CD4-positive, alpha-beta T cell treated with Interleukin-17A for 4 hours (primary cell): ENCODE measurements at regions not wholly inside any gene's neighbourhood (a gene's known extent, or its start where the extent isn't known, plus 50 kb on each side); places are given as distances from the start of the nearest gene placed in this dataset.

Experiments
- DNase-seq: peaks from one replicate; pipeline ENCODE4 v3.0.0-alpha.2; 2020; ENCODE audit warnings: mixed read lengths

GRCh38 chr11:15490535-15490934, 375.8 kb downstream of the INSC start:
- DNase-seq: no peak

DNA sequence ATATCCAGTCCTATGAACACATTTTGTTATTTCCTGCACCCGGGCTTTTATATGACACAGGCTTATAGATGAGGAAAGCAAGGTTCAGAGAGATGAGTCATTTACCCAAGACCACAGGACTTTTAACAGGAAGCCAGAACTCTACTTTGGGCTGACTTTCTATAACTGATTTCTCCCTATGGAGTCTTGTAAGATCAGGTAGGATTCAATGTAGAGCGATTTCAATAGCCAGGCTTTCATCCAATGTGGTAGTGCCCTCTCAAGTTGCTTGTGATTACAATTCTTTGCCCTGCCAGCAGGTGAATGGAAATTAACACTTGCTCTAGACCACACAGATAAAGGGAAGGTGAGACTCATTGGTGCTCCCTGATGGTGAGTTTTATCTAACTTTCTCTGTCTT, 378.3 kb downstream of the INSC start:
- no peak for DNase-seq

GRCh38 chr11:15493921-15494620, 379.3 kb downstream of the INSC start:
- DNase-seq: no peak

- no peak for DNase-seq
Observed at GRCh38 chr11:15494740-15495139, 380.0 kb downstream of the INSC start.

DNA sequence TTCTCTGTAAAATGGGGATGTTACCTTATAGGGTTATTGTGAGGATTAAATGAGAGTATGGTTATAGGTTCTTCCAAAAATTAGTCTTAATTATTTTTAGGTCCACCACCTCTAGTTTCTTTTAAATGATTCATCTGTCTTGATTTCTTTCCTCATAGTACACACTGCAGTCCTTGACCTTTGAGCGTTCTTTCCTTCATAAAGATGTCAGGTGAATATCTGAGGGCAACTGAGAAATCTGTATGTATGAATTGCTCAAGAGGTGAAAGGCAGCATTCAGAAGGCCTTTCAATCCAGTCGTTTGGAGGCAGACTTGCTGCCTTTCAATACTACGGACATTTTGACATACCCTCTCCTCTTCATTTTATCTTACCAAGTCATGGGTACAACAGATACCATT, 380.7 kb downstream of the INSC start:
- no peak for DNase-seq

DNA sequence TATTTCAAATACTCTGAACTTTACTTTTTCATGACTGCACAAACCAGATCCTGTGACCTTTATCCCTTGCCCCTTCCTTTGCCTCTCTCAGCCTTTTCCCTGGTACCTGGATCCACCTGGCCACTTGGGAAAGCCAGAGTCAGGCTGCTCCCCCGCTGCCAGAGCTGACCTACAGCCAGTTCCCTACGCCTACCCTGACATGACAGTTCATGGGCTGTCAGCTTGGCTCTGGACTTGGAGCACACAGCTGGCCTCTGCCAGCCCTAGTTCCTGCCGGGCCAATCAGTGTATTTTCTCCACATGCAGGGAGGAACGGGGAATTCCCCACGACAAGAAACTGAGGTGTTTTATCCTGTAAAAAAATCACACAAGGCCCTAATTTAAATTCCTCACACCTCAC, 382.6 kb downstream of the INSC start:
- no peak for DNase-seq

GRCh38 chr11:15499674-15500073, 385.0 kb downstream of the INSC start:
- no peak for DNase-seq

DNA sequence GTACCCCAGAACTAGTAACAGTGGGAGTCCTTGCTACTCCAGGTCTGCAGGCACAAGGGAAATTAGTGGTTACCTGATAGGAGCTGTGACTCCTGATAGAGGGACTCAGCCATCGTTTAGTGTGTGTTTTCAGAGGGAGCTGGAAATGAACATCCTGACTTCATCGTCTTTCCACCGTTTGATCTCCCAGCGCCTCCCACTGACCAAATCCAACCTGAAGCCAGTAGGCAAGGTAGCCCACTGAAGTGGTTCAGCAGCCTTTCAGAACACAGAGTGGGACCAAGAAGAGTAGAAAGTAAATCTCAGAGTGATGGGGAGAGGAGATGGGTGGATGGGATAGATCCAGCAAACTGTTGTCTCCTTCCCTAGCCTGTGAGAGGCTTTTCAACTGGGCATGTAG, 385.9 kb downstream of the INSC start:
- no peak for DNase-seq

DNA sequence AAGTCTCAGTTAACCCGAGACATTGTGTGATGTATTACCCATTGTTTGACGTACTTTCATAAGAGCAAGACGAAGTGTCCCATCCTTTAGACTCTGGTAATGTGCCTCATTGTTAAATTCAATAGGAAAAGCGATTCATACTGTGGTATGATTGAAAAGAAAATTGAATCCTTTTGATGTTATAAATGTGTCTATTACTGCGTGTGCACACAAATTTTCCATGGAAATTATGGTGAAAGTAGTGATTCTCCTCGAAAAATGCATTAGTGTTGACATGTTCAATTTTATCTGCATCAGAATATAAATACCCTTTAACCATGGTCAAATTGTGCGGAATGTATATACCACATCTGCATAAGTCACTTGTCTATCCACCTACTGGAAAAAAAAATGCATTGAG, 386.8 kb downstream of the INSC start:
- no peak for DNase-seq

GRCh38 chr11:15505155-15505554, 390.4 kb downstream of the INSC start:
- no peak for DNase-seq

DNA sequence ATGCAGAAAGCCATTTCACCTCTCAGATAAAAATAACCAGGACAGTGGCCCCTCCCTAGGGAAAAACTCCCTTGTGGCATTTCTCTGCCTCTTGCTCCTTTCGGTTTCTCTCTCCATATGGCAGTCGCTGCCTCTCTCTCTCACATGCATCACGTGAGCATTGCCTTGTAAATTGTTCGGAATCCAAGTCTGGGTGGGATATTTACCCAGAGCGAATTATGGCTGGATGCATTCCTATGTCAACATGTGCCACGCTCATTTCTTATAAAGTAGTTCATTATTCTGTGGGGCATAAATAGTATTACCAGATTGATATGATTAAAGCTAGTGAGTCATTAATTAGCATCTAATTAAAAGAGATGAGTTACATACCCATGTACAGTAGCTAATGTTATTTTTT, 392.9 kb downstream of the INSC start:
- no peak for DNase-seq

- DNase-seq: no peak
Observed at GRCh38 chr11:15509082-15509481, 394.4 kb downstream of the INSC start.

DNA sequence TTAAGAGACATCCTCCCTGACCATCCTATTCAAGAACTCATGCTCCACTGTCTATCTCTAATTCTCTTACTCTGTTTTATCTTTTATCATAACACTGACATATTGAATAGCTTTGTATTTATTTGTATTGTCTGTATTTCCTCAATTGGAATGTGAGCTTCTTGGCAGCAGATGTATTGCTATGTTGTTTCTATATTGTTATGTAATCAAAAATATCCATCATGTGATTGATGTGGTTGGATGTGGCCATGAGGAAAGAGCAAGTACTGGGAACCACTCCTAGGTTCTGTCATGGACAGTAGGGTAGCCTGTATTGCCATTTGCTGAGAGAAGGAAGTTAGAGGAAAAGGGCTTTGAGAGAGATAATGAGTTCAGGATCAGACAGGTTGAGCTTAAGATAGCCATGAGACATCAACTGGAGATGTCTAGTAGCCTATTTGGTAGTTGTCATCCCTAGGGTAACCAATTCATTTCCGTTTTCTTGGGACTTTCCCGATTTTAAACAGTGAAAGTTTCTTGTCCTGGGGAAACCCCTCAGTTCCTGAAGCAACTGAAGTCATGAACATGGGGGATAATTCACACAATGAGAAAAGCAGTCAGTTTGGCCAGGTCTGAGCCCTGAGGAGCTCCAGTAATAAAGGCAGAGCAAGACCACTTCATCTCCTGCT, 404.5 kb downstream of the INSC start:
- DNase-seq: no peak

- no peak for DNase-seq
Observed at GRCh38 chr11:15519911-15520310, 405.2 kb downstream of the INSC start.

DNA sequence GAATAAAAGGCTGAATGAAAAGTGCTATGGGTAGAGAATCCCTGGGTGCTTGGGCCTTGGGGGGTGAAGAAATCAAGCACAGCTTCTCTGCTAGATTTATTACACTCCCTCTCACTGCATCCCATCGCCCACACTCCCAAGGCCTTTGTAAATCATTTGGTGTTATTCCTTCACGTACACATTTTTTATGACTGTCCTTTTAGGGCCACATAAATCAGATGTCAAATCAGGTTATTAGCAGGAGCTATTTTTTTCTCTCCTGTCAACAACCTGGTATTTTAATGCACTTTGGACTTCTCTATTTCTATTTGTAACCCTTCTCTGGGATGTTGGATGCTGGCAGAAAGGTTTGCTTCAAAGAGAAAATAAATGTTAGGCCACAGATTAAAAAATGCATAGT, 408.8 kb downstream of the INSC start:
- no peak for DNase-seq

GRCh38 chr11:15525582-15525981, 410.9 kb downstream of the INSC start:
- DNase-seq: no peak

GRCh38 chr11:15526032-15526431, 411.3 kb downstream of the INSC start:
- DNase-seq: no peak

DNA sequence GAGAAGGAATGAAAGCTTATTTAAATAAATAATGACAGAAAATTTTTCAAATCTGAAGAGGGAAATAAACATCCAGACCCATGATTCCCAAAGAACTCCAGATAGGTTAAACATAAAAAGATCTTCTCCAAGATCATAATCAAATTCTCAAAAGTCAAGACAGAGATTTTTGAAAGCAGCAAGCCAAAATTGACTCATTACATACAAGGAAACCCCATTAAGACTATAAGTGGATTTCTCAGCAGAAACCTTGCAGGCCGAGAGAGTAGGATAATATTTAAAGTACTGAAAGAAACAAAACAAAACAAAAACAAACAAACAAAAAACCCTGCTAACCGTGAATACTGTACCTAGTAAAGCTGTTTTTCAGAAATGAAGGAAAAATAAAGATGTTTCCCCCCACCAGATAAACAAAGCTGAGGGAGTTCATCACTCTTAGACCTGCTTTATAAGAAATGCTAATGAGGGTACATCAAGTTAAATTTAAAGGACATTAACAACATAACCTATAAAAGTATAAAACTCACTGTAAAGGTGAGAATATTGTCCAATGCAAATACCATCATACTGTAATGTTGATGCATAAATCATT, 412.2 kb downstream of the INSC start:
- no peak for DNase-seq

DNA sequence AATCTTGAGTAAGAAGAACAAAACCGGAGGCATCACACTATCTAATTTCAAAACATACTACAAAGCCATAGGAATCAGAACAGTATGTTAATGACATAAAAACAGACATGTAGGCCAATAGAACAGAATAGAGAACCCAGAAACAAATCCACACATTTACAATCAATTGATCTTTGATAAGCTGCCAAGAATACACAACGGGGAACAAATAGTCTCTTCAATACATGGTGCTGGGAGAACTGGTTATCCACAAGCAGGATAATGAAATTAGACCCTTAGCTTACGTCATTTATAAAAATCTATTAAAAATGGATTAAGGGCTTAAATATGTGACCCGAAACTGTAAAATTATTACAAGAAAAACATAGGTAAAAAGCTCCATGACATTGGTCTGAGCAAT, 417.7 kb downstream of the INSC start:
- DNase-seq: no peak

- DNase-seq: no peak
Observed at GRCh38 chr11:15534266-15534665, 419.5 kb downstream of the INSC start.

- no peak for DNase-seq
Observed at GRCh38 chr11:15535414-15535813, 420.7 kb downstream of the INSC start.

GRCh38 chr11:15536438-15536837, 421.7 kb downstream of the INSC start:
- no peak for DNase-seq

GRCh38 chr11:15539645-15540044, 424.9 kb downstream of the INSC start:
- no peak for DNase-seq

GRCh38 chr11:15541079-15541478, 426.4 kb downstream of the INSC start:
- DNase-seq: no peak

GRCh38 chr11:15544353-15544752, 429.6 kb downstream of the INSC start:
- no peak for DNase-seq
